ENCODE measurements at regions not wholly inside any gene's neighbourhood (a gene's known extent, or its start where the extent isn't known, plus 50 kb on each side); places are given as distances from the start of the nearest gene placed in this dataset.

DNA sequence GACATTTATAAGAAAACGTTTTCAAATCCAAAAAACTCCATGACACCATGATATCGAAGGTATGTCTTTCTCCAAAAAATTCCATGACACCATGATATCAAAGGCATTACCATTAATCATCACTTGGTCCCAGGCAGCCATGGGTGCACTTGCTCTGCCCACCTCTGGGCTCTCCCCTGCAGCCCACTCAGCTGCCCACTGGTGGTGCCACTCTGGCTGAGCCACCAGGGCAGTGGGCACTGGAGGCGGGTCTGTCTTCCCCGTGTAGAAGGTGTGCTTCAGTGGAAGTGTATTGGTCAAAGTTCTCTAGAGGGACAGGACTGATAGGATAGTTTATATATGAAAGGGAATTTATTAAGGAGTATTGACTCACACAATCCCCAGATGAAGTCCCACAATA is 240.4 kb downstream of the KLF6 start:
- DNase-seq (ENCODE audit: low read depth in 2 of 2): no peak

DNA sequence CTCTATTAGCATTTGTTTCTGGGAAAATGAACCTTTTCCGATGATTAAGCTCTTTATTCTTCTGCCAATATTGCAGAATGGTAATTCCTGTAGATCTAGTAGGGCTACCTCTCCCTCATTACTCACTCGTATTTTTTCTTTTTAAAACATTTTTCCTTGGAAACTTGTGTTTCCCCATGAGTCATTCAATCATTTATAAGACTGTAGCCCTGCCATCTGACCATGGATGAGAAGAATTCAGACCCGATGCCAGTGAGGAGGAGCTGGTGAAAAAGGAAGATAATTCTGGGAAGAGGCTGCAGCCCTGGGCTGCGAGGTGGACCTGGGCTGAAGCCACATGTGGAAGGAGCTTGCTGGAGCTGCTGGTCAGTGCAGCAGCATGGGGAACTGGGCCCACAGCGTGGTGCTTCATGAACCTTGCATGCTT is 242.8 kb downstream of the KLF6 start:
- DNase-seq (ENCODE audit: low read depth in 2 of 2): no peak

DNA sequence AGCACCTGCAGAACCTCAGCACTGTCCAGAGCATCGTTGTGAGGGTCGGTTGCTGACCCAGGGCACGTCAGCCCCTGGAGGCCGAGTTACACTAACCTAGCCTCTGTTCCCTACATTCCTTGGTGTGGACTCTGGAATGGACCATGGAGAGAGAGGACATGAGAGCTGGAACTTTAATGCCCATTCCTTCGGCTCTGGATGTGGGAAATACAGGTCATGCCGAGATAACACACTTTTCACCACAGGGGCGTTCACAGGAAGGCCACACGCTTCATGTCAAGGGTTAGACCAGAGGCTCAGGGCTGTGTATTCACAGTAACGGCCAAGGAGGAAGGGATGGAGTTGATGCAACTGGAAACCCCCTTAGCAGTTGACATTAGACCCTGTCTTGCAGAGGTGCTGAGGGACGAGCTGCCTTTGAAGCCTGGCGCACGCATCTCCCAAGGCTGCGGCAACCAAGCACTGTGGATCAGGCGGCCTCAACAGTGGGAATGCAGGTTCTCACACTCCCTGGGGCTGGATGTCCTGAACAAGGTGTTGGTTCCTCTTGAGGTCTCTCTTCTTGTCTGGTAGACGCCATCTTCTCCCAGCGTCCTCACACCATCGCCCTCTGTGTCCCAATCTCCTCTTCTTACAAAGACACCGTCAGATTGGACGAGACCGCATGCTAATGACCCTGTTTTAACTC is 245.2 kb downstream of the KLF6 start:
- no peak for DNase-seq (ENCODE audit: low read depth in 2 of 2)

- no peak for DNase-seq (ENCODE audit: low read depth in 2 of 2)
These were observed 246.1 kb downstream of the KLF6 start for GRCh38 chr10:3538656-3539531.

GRCh38 chr10:3538291-3538655 is 246.7 kb downstream of the KLF6 start:
- no peak for DNase-seq (ENCODE audit: low read depth in 2 of 2)

- DNase-seq (ENCODE audit: low read depth in 2 of 2): no peak
These were observed 247.5 kb downstream of the KLF6 start for GRCh38 chr10:3537518-3537917.

DNA sequence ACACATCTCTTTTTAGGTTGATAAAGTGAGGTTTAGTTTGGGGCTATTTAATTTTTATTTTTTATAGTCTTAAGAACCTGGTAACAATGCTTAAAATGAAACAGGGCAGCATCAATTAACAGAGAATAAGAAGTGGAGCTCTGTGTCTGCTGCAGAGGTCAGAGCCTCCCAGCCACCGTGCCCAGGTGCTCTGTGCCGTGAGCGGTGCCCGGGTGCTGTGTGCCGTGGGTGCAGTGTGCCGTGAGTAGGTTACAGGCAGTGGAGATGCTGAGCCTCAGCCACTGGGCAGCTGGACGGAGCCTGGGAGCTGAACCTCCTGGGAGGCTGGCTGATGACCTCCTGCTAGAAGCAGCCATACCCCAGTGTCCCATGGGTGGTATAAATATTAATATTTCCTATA is 250.0 kb downstream of the KLF6 start:
- no peak for DNase-seq (ENCODE audit: low read depth in 2 of 2)

DNA sequence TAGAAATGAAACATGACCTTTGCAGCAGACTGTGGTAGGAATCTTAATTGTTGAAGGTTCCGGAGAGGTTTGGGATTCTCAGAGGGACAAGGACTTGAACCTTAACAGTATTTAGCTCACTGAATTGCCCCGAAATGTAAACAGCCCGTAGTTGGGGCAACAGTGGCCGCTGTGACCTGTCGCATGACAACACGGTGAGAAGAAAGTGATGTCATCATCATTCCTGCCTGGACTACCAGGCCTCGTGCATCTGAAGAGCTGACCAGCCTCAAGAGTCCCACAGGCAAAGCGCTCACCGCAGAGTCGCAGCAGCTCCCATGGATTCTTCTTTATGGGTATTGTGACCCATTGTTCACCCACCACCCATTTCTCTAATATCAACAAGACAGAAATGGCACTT is 250.6 kb downstream of the KLF6 start:
- no peak for DNase-seq (ENCODE audit: low read depth in 2 of 2)

DNA sequence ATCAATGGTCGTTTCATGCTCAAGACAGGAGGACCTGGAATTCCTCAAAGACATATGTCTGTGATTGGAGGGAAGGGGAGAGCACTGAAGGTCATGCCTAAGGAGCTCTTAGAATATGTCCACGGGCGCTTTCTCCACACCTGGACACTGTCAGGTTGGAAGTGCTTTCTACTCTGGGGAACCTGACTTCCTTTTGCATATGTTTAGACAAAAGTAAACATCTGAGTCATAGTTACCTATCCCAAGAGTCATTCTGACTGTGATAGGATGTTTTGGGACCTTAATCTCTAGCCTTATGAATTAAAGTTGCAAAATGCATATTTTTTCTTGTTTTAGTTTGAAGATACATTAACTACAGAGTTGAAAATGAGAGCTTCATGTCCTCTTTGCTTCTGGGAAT is 251.7 kb downstream of the KLF6 start:
- no peak for DNase-seq (ENCODE audit: low read depth in 2 of 2)

GRCh38 chr10:3532644-3533043 is 252.4 kb downstream of the KLF6 start:
- DNase-seq (ENCODE audit: low read depth in 2 of 2): no peak

DNA sequence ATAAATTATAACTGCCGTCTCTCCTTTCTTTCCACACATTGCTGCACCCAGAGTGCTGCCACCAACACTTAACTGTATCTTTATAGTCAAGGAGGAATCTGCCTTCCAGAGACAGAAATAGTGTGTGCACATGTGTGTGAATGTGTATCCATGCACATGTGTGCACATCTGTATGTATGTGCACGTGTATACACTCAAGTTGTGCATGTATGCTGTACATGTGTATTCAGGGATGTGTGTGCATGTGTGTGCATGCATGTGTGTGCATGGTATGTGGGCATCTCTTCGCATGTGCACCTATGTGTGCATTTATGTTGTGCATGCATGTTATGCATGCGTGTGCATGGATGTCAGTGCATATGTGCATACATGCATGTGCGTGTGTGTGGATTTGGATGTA is 253.3 kb downstream of the KLF6 start:
- no peak for DNase-seq (ENCODE audit: low read depth in 2 of 2)

DNA sequence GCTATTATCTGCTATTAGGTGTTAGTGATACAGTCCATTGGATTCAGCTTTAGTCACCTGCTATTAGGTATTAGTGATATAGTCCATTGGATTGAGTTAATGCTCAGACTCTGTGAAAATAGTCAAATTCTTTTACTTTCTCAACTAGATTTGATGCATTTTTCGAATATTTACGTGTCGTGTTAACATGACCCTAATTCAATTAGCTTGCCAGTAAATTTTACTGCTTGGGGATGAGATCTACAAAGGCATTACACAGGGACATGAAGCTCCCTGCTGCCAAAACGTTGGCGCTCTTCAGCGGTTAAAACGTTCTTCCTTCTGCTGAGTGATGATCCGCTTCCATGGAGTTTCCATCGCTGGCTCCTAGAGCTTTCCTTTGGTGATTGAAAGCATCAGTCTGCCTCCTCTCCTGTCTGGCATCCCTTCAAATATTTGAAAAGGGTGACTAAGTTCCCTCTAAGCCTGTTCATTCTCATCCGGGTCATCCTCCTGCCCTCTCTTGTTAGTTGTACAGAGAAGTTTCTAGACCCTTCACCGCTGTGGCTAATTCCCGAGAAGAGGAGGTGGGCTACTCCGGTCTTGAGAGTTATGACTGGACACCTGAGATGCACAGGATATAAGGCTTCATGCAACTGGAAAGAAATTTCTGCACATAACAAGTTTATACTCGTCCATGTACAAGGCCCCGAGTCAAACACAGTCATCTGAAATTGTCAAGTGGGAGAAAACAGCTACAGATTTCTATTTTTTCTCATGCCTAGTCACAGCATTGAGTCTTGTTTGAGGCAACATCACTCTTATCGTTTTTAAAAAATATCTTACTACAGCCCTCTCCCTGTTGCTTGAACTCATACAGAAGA is 254.0 kb downstream of the KLF6 start:
- DNase-seq (ENCODE audit: low read depth in 2 of 2): no peak

DNA sequence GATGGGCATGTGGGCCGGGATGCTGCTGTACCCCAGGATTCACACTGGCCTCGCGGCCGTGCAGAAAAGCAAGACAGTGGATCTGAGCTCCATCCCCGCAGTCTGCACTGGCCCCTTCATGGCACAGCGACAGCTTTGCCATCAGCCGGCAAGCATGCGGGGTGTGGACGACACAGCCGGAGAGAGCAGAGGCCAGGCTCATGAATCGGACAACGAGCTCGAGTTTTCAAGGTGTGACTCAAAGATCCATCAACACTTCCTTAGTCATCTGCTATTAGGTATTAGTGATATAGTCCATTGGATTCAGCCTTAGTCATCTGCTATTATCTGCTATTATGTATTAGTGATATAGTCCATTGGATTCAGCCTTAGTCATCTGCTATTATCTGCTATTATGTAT is 254.7 kb downstream of the KLF6 start:
- DNase-seq (ENCODE audit: low read depth in 2 of 2): no peak

DNA sequence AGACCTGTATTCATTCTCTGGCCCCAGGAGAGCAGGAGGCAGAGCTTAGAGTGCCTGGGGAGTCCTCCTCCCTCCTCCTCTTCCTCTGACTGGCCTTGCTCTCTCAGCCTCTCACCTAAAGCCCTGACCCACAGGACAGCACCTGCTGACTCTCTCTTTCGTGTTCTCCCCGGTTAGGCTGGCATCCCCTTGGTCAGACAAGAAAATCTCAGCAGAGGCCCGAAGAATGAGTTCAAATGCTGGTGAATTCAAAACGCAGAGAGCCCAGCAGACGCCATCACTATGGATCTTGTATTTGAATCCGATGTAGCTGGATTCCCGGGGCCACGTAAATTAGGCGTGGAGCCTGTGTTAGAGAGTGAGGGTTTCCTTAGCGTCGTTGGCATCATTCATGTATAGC is 255.3 kb downstream of the KLF6 start:
- no peak for DNase-seq (ENCODE audit: low read depth in 2 of 2)

- no peak for DNase-seq (ENCODE audit: low read depth in 2 of 2)
These were observed 256.1 kb downstream of the KLF6 start for GRCh38 chr10:3528823-3529403.

DNA sequence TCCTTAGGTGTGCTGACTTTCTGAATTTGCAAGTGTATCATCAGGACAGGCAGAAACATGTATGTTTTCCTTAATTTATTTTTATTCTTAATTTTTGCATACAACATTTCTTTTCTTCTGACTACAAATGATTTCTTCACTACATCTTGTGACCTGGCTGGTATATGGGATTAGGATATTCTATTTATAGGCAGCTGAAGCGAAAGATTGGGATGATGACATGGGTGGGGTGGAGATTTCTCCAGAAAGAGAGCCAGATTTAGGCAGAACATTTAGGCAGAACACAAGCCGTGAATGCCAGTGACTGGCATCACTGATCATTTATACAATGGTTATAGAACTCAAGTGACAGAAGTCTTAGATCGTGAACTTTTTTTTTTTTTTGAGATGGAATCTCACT is 256.7 kb downstream of the KLF6 start:
- no peak for DNase-seq (ENCODE audit: low read depth in 2 of 2)

- DNase-seq (ENCODE audit: low read depth in 2 of 2): no peak
These were observed 257.1 kb downstream of the KLF6 start for GRCh38 chr10:3527869-3528268.

DNA sequence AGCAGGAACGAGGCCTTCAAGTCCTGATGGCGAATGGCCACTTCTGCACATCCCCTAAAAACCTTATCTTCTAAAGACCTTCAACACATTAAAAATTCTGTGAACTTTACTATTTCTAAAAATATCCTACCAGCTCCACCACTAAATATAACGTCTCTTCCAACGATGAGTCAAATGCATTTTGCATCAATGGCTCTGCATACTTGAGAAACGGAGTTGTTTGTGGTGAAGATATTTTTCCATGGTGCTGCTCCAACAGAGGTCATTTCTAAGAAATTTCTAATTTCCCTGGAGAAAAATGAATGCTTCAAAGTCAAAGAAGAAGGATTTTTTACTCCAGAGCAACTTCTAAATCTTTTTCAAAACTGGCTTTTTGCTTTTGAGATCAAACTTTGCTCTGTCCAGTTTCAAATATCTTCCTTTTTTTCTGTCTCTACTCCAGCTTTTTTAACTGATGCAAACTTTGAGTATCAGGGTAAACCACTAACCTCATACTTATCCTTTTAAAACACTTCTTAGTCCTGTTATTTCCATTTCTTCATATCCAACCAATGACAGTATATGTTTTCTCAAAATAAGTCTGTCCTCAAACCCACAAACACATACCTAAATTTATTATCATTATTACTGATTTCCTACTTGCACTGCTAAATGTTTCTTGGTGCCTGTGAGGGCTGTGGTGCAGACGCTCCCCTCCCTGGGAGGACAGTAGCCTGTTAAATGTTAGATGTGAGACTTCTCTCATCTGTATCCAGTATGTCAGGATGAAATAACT is 258.1 kb downstream of the KLF6 start:
- DNase-seq (ENCODE audit: low read depth in 2 of 2): no peak

- no peak for DNase-seq (ENCODE audit: low read depth in 2 of 2)
These were observed 259.1 kb downstream of the KLF6 start for GRCh38 chr10:3525832-3526449.

GRCh38 chr10:3524086-3524960 is 260.7 kb downstream of the KLF6 start:
- no peak for DNase-seq (ENCODE audit: low read depth in 2 of 2)
